Endothelial cell of umbilical vein (primary cell): ENCODE measurements at regions not wholly inside any gene's neighbourhood (a gene's known extent, or its start where the extent isn't known, plus 50 kb on each side); places are given as distances from the start of the nearest gene placed in this dataset.

Source experiments
- BruUV-seq: library from RNA; stranded (reverse); fragments of 400-500 nt; replicated peaks from 2 replicates; lab custom pipeline; 2021; lab: Mats Ljungman, UMichigan
- CTCF ChIA-PET: fragments of 300-600, 350-600 bp; sonication (Branson Sonifier 250); formaldehyde crosslinking; loops from one replicate; lab custom pipeline; 2021; ENCODE audit warnings: antibody characterized with exemption, inconsistent platforms; lab: Charles Lee
- POLR2A ChIA-PET: fragments of 300-600, 350-600 bp; sonication (Branson Sonifier 250); formaldehyde crosslinking; loops from one replicate; lab custom pipeline; 2021; ENCODE audit warnings: antibody characterized with exemption, inconsistent platforms; lab: Charles Lee
- DNase-seq: peaks from one replicate; pipeline ENCODE4 v3.0.0-alpha.2; 2011; ENCODE audit warnings: low read depth, low spot score
- FAIRE-seq: peaks from 2 replicates; lab custom pipeline; 2011; peaks lifted over from hg19 to GRCh38; lab: Jason Lieb, UNC
- H2AFZ ChIP-seq: 2 replicates; pipeline ENCODE4 v1.6.0; 2012; ENCODE audit warnings: low read depth, low read length, control low read depth, inconsistent platforms
- H3K27ac ChIP-seq: 2 replicates; pipeline ENCODE4 v1.5.1; 2011; ENCODE audit warnings: low read depth, mild to moderate bottlenecking, control low read depth, low read length, moderate library complexity; ENCODE audit not compliant: insufficient read depth
- H3K27me3 ChIP-seq, 2 experiments: 2 replicates each; pipeline versions ENCODE4 v1.6.0 to v1.6.1; 2011; ENCODE audit warnings: low read length in 2 of 2, mixed read lengths in 1 of 2; ENCODE audit not compliant: control insufficient read depth in 2 of 2, insufficient read depth in 2 of 2
- H3K36me3 ChIP-seq, 2 experiments: 2 replicates in 1 of 2; 3 replicates in 1 of 2; pipeline ENCODE4 v1.5.1; 2011; ENCODE audit warnings: low read length in 2 of 2, mild to moderate bottlenecking in 1 of 2, moderate library complexity in 1 of 2; ENCODE audit not compliant: control insufficient read depth in 2 of 2, insufficient read depth in 2 of 2; ENCODE audit errors: extremely low read depth in 1 of 2
- H3K4me1 ChIP-seq: 3 replicates; pipeline ENCODE4 v1.5.1; 2011; ENCODE audit warnings: mild to moderate bottlenecking, low read length; ENCODE audit not compliant: control insufficient read depth, insufficient read depth; ENCODE audit errors: extremely low read depth
- H3K4me2 ChIP-seq: 2 replicates; pipeline ENCODE4 v1.6.1; 2011; ENCODE audit warnings: low read length, control low read depth, mixed read lengths; ENCODE audit not compliant: insufficient read depth
- H3K4me3 ChIP-seq, 3 experiments: fragments of 200-600 bp in 1 of 3; sonication (generic), shearing (Covaris generic) in 1 of 3; replicated peaks in 1 of 3; 2 replicates each; pipeline ENCODE4 v1.5.1; 2011 to 2016; ENCODE audit warnings: control low read depth in 3 of 3, low read length in 3 of 3, mild to moderate bottlenecking in 2 of 3, inconsistent platforms in 1 of 3, low read depth in 1 of 3, moderate library complexity in 1 of 3; ENCODE audit not compliant: insufficient read depth in 1 of 3
- H3K79me2 ChIP-seq: 2 replicates; pipeline ENCODE4 v1.6.0; 2012; ENCODE audit warnings: low read length, inconsistent platforms; ENCODE audit not compliant: control insufficient read depth, insufficient read depth
- H3K9ac ChIP-seq: replicated peaks from 2 replicates; pipeline ENCODE3; 2011; ENCODE audit warnings: low read length, control low read depth; ENCODE audit not compliant: insufficient read depth; ENCODE audit errors: extremely low read depth
- H3K9me1 ChIP-seq: replicated peaks from 3 replicates; pipeline ENCODE4 v1.6.0; 2011; ENCODE audit warnings: mild to moderate bottlenecking, low read length; ENCODE audit not compliant: control insufficient read depth, insufficient read depth; ENCODE audit errors: extremely low read depth
- H3K9me3 ChIP-seq: replicated peaks from 2 replicates; pipeline ENCODE4 v1.5.1; 2012; ENCODE audit warnings: low read length, inconsistent platforms; ENCODE audit not compliant: control insufficient read depth, insufficient read depth
- H4K20me1 ChIP-seq: replicated peaks from 2 replicates; pipeline ENCODE3; 2011; ENCODE audit warnings: mild to moderate bottlenecking, low read length; ENCODE audit not compliant: control insufficient read depth, insufficient read depth; ENCODE audit errors: extremely low read depth
- EZH2 ChIP-seq: IDR thresholded peaks from 2 replicates; pipeline ENCODE4 v1.6.1; 2012; ENCODE audit warnings: borderline replicate concordance, low read depth, mild to moderate bottlenecking, moderate library complexity, low read length, inconsistent platforms; ENCODE audit not compliant: severe bottlenecking
- FOS ChIP-seq: IDR thresholded peaks from 2 replicates; pipeline ENCODE4 v1.6.1; 2011; ENCODE audit warnings: mild to moderate bottlenecking, low read length, moderate library complexity, borderline replicate concordance; ENCODE audit not compliant: insufficient read depth
- GATA2 ChIP-seq: IDR thresholded peaks from 2 replicates; pipeline ENCODE4 v1.7.0; 2011; ENCODE audit warnings: low read depth, mild to moderate bottlenecking, moderate library complexity, mixed read lengths, low read length; ENCODE audit not compliant: insufficient read length, insufficient read depth
- JUN ChIP-seq: IDR thresholded peaks from 2 replicates; pipeline ENCODE4 v1.6.1; 2011; ENCODE audit warnings: borderline replicate concordance, low read depth; ENCODE audit not compliant: insufficient read length, insufficient read depth
- MAX ChIP-seq: IDR thresholded peaks from 2 replicates; pipeline ENCODE4 v1.6.1; 2011; ENCODE audit not compliant: insufficient read depth, insufficient read length
- MYC ChIP-seq: IDR thresholded peaks from one replicate; pipeline ENCODE4 v1.6.1; 2011; ENCODE audit warnings: mild to moderate bottlenecking, low read depth, low read length
- POLR2A ChIP-seq: IDR thresholded peaks from 2 replicates; pipeline ENCODE4 v1.6.1; 2012; ENCODE audit warnings: low read depth, mild to moderate bottlenecking, control low read depth, low read length
- POLR2AphosphoS5 ChIP-seq: IDR thresholded peaks from 2 replicates; pipeline ENCODE4 v1.6.1; 2012; ENCODE audit warnings: low read depth, mild to moderate bottlenecking, control low read depth, low read length, moderate library complexity; ENCODE audit not compliant: insufficient read depth
- dilution Hi-C: fragments of 300-500 bp; cut with MboI; formaldehyde crosslinking; loops from one replicate; pipeline ENCODE4 v1.15.0; 2019; ENCODE audit warnings: low sequenced_read_pairs; ENCODE audit not compliant: extremely low pct_ligation_motif_present
- intact Hi-C: fragments of 100-400 bp; cut with micrococcal nuclease; formaldehyde crosslinking; loops from one replicate; pipeline ENCODE4 v1.10.0; 2022
- TF ChIP-seq, protein P1 (sequence below), 2 donors: IDR thresholded peaks; 1 replicate in 1 of 2; 2 replicates in 1 of 2; pipeline ENCODE4 v1.5.1; 2011; ENCODE audit warnings: low read length in 2 of 2, mild to moderate bottlenecking in 2 of 2, moderate library complexity in 2 of 2, control low read depth in 1 of 2, inconsistent platforms in 1 of 2, low read depth in 1 of 2; ENCODE audit not compliant: insufficient read depth in 1 of 2; ENCODE audit errors: extremely low read depth in 1 of 2

DNA sequence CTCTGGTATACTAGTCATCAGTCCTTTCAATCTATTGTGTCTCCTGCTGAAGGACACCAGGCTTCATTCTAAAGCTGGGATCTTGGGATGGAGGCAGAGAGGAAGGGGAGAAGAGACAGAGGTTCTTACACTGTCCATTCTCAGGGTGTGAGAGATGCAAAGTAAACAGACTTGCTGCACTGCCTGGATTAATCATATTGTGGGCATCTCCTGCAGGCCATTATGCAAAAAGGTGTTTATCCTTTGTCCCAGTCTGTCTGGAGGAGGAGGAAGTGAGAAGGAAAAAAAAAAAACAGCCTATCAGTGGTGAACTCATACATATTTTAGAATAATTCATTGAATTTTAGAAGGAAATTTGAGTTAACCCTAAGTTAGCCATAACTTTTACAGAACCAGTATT lies 92.9 kb upstream of the TNPO1 start:
- no peaks in the 10 kb centered on the region for H3K36me3 ChIP-seq
- intact Hi-C loops (no loop called here), dilution Hi-C loops (no loop called here)
- H3K4me2 ChIP-seq = no peak overlapping the region
- DNase-seq (no peak), FAIRE-seq (peak; percentile 52)
- BruUV-seq = no TSS peak
- no peak overlapping the region for H3K27ac ChIP-seq
- H3K79me2 ChIP-seq = no peaks in the 10 kb centered on the region
- H3K9me1 ChIP-seq = no peaks in the 10 kb centered on the region
- peaks cover 3 to 4% of the 10 kb centered on the region in 2 experiments for H3K27me3 ChIP-seq
- no peak overlapping the region for H3K4me3 ChIP-seq
- H3K9me3 ChIP-seq = no peaks in the 10 kb centered on the region
- no peak overlapping the region for H2AFZ ChIP-seq
- H4K20me1 ChIP-seq = no peaks in the 10 kb centered on the region
- H3K9ac ChIP-seq = no peak overlapping the region
- POLR2A ChIA-PET = no interaction called here
- H3K4me1 ChIP-seq = no peaks in the 10 kb centered on the region
- CTCF ChIA-PET = interaction anchor here (1.0 to 1.8 kb wide), 7 partner anchors 8 to 58 kb away, joined by 3 to 12 read pairs (median 4); no protein-coding TSS in a partner anchor
- TF ChIP-seq POLR2AphosphoS5 (no peak), MYC (no peak)

DNA sequence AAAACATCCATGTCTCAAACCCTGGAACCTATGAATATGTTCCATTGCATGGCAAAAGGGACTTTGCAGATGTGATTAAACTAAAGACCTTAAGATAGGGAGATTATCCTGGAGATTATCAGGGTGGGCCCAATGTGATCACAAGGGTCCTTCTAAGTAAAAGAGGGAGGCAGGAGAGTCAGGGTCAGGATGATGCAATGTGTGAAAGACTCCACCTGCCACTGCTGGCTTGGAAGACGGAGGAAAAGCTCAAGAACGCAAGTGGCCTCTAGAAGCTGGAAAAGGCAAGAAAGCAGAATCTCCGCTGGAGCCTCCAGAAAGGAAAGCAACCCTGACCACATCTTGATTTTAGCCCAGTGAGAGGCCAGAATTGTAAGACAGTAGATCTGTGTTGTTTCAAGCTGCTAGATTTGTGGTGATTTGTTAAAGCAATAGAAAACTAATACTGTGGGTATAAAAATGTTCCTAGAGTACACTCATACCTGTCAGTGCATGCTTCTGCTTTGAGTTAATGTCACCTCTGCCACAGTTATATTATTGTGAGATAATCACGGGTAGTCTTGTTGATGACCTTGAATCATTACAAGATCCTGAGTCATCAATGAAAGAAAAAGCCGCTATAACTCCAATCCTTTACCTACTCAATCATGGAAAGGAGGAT lies 93.5 kb upstream of the TNPO1 start:
- CTCF ChIA-PET = interaction anchor here (1.3 kb wide), 1 partner anchor 15 kb away, joined by 3 read pairs; no protein-coding TSS in a partner anchor
- DNase-seq (no peak), FAIRE-seq (no peak)
- intact Hi-C loops = no loop called here
- TF ChIP-seq POLR2A (no peak), MAX (no peak), POLR2AphosphoS5 (no peak), JUN (no peak), EZH2 (no peak), MYC (no peak), FOS (no peak), GATA2 (no peak)
- TF ChIP-seq, protein P1, sequence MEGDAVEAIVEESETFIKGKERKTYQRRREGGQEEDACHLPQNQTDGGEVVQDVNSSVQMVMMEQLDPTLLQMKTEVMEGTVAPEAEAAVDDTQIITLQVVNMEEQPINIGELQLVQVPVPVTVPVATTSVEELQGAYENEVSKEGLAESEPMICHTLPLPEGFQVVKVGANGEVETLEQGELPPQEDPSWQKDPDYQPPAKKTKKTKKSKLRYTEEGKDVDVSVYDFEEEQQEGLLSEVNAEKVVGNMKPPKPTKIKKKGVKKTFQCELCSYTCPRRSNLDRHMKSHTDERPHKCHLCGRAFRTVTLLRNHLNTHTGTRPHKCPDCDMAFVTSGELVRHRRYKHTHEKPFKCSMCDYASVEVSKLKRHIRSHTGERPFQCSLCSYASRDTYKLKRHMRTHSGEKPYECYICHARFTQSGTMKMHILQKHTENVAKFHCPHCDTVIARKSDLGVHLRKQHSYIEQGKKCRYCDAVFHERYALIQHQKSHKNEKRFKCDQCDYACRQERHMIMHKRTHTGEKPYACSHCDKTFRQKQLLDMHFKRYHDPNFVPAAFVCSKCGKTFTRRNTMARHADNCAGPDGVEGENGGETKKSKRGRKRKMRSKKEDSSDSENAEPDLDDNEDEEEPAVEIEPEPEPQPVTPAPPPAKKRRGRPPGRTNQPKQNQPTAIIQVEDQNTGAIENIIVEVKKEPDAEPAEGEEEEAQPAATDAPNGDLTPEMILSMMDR (IDR thresholded peaks at IDR 0.05; ENCODE audit: extremely low read depth in 1 of 2, insufficient read depth in 1 of 2, low read depth in 1 of 2, low read length in 2 of 2) = no peak
- dilution Hi-C loops = no loop called here
- H3K9ac ChIP-seq = no peak overlapping the region
- H2AFZ ChIP-seq = no peak overlapping the region
- H3K4me1 ChIP-seq = no peaks in the 10 kb centered on the region
- no peaks in the 10 kb centered on the region for H3K79me2 ChIP-seq
- H3K36me3 ChIP-seq = no peaks in the 10 kb centered on the region
- POLR2A ChIA-PET = no interaction called here
- H3K9me3 ChIP-seq = no peaks in the 10 kb centered on the region
- H3K4me3 ChIP-seq = no peak overlapping the region
- H3K27ac ChIP-seq = no peak overlapping the region
- H3K4me2 ChIP-seq = no peak overlapping the region
- no peaks in the 10 kb centered on the region for H4K20me1 ChIP-seq
- no peaks in the 10 kb centered on the region for H3K9me1 ChIP-seq
- H3K27me3 ChIP-seq = peaks cover 3 to 4% of the 10 kb centered on the region in 2 experiments
- BruUV-seq = no TSS peak
